HCT116 (cell line): ENCODE measurements at regions not wholly inside any gene's neighbourhood (a gene's known extent, or its start where the extent isn't known, plus 50 kb on each side); places are given as distances from the start of the nearest gene placed in this dataset.

ENCODE experiments used
- ATAC-seq: fragments of 200-7000 bp; cut with Tn5 transposase; 2 replicates; pipeline ENCODE4 v1.9.1; 2020; ENCODE audit warnings: mild to moderate bottlenecking, moderate library complexity
- BruUV-seq: library from RNA; stranded (reverse); fragments of 400-500 nt; replicated peaks from 2 replicates; lab custom pipeline; 2021; lab: Mats Ljungman, UMichigan
- CTCF ChIA-PET: fragments of 300-600 bp; sonication (Branson Sonifier 250); formaldehyde crosslinking; loops from one replicate; lab custom pipeline; 2021; ENCODE audit warnings: antibody characterized with exemption; lab: Charles Lee
- POLR2A ChIA-PET: fragments of 300-600, 350-600 bp; sonication (Branson Sonifier 250); formaldehyde crosslinking; loops from one replicate; lab custom pipeline; 2021; ENCODE audit warnings: antibody characterized with exemption; lab: Charles Lee
- RAD21 ChIA-PET, 2 experiments: fragments of 300-600 bp; sonication (Branson Sonifier 250); formaldehyde crosslinking; loops; one replicate each; lab custom pipeline; 2023; ENCODE audit warnings: low total read pairs in 2 of 2; ENCODE audit not compliant: uncharacterized antibody in 2 of 2, unreplicated experiment in 2 of 2, low non-redundant PET in 1 of 2; lab: Charles Lee
- DNase-seq: peaks from one replicate; pipeline ENCODE4 v3.0.0-alpha.2; 2010; ENCODE audit warnings: low read depth, low spot score
- H2AFZ ChIP-seq: fragments of 200-600 bp; shearing (Covaris generic), sonication (generic); 2 replicates; pipeline ENCODE4 v1.6.1; 2017; ENCODE audit warnings: low read depth, mixed run types, mixed read lengths, antibody characterized with exemption, low read length; ENCODE audit not compliant: poor library complexity, severe bottlenecking
- H3K27ac ChIP-seq: 2 replicates; pipeline ENCODE4 v1.5.1; 2012; ENCODE audit warnings: low read depth, low read length
- H3K27me3 ChIP-seq: fragments of 200-600 bp; sonication (generic); 2 replicates; pipeline ENCODE4 v1.6.1; 2016; ENCODE audit warnings: mixed run types, low read length, mixed read lengths; ENCODE audit not compliant: insufficient read depth
- H3K36me3 ChIP-seq, 2 experiments: fragments of 200-500 bp in 1 of 2; fragments of 200-600 bp in 1 of 2; sonication (Bioruptor generic) in 1 of 2; sonication (generic) in 1 of 2; 2 replicates each; pipeline versions ENCODE4 v1.5.1 to v1.6.1; 2014 to 2016; ENCODE audit warnings: low read length in 2 of 2, inconsistent platforms in 1 of 2, mixed read lengths in 1 of 2, mixed run types in 1 of 2; ENCODE audit not compliant: insufficient read depth in 2 of 2, control insufficient read depth in 1 of 2
- H3K4me1 ChIP-seq, 2 experiments: fragments of 200-600 bp in 1 of 2; sonication (generic) in 1 of 2; 2 replicates each; pipeline versions ENCODE4 v1.5.1 to v1.6.1; 2012 to 2017; ENCODE audit warnings: low read length in 2 of 2, inconsistent platforms in 1 of 2, mild to moderate bottlenecking in 1 of 2, mixed read lengths in 1 of 2, mixed run types in 1 of 2, moderate library complexity in 1 of 2; ENCODE audit not compliant: insufficient read depth in 2 of 2, control insufficient read depth in 1 of 2
- H3K4me2 ChIP-seq: fragments of 200-600 bp; sonication (generic); 2 replicates; pipeline ENCODE4 v1.6.1; 2017; ENCODE audit warnings: mixed run types, low read length, mixed read lengths
- H3K4me3 ChIP-seq, 2 experiments: fragments of 200-600 bp in 1 of 2; sonication (generic) in 1 of 2; replicated peaks in 1 of 2; 2 replicates each; pipeline ENCODE4 v1.5.1; 2011 to 2016; ENCODE audit warnings: low read length in 2 of 2, control low read depth in 1 of 2, low read depth in 1 of 2, mild to moderate bottlenecking in 1 of 2, mixed read lengths in 1 of 2, mixed run types in 1 of 2
- H3K79me2 ChIP-seq: fragments of 200-600 bp; sonication (generic); 2 replicates; pipeline ENCODE4 v1.6.1; 2017; ENCODE audit warnings: mild to moderate bottlenecking, mixed run types, low read length, moderate library complexity, mixed read lengths; ENCODE audit not compliant: insufficient read depth
- H3K9ac ChIP-seq: fragments of 200-600 bp; sonication (generic); 2 replicates; pipeline ENCODE4 v1.6.1; 2016; ENCODE audit warnings: low read length, mixed read lengths
- H3K9me2 ChIP-seq: fragments of 200-600 bp; sonication (generic), shearing (Covaris generic); 2 replicates; pipeline ENCODE4 v1.6.1; 2017; ENCODE audit warnings: mixed run types, mild to moderate bottlenecking, moderate library complexity; ENCODE audit not compliant: insufficient read depth
- H3K9me3 ChIP-seq, 2 experiments: fragments of 200-500 bp in 1 of 2; fragments of 200-600 bp in 1 of 2; sonication (Bioruptor generic) in 1 of 2; sonication (generic) in 1 of 2; 2 replicates each; pipeline ENCODE4 v1.6.1; 2014 to 2017; ENCODE audit warnings: low read length in 2 of 2, mixed read lengths in 2 of 2, inconsistent platforms in 1 of 2, low read depth in 1 of 2, mild to moderate bottlenecking in 1 of 2, mixed run types in 1 of 2, moderate library complexity in 1 of 2; ENCODE audit not compliant: control insufficient read depth in 1 of 2, insufficient read depth in 1 of 2
- H4K20me1 ChIP-seq: fragments of 200-600 bp; sonication (generic), shearing (Covaris generic); 2 replicates; pipeline ENCODE4 v1.6.1; 2017; ENCODE audit warnings: mixed run types, mild to moderate bottlenecking, moderate library complexity; ENCODE audit not compliant: insufficient read depth
- POLR2A ChIP-seq: IDR thresholded peaks from 2 replicates; pipeline ENCODE4 v1.7.0; 2011; ENCODE audit warnings: borderline replicate concordance; ENCODE audit not compliant: insufficient read depth, insufficient read length; ENCODE audit errors: extremely low read depth
- RAD21 ChIP-seq: IDR thresholded peaks from 2 replicates; pipeline ENCODE4 v1.6.1; 2012; ENCODE audit warnings: low read depth, mild to moderate bottlenecking
- ZFX ChIP-seq: fragments of 450-650 bp; IDR thresholded peaks from 2 replicates; pipeline ENCODE4 v1.6.1; 2017
- ZNF274 ChIP-seq: fragments of 200-500 bp; sonication (Bioruptor generic); IDR thresholded peaks from 2 replicates; pipeline ENCODE4 v1.6.1; 2014; ENCODE audit warnings: mild to moderate bottlenecking, low read depth, low read length, inconsistent platforms
- intact Hi-C: fragments of 100-400 bp; cut with micrococcal nuclease; formaldehyde crosslinking; loops from 2 replicates; pipeline ENCODE4 v1.10.0; 2022
- TF ChIP-seq, protein P1 (sequence below): IDR thresholded peaks from 2 replicates; pipeline ENCODE4 v1.6.1; 2012; ENCODE audit warnings: low read depth
- TF ChIP-seq, protein P2 (sequence below): IDR thresholded peaks from 2 replicates; pipeline ENCODE4 v1.6.1; 2012

DNA sequence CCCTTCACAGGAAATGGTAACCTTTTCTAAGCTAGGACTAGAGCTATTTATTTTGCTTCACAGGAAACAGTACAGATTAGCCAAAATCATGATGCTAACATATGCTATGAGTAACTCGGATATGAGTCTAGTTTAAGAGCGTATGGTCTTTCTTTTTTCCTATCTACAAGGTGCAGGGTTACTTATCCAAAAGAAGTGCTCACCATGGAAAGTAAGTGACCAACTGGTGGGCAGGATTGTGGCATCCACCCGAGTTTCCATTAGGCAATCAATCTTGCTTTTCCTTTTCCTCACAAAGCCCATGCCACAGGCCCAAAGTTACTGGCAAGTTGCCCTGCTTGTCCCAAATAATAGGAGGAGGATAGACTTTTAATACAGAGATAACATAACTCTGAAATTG lies 765.1 kb upstream of the POM121L12 start:
- ChIA-PET POLR2A (no interaction called here), CTCF (no interaction called here), RAD21 (no interaction called here)
- Histone ChIP-seq H3K27me3 (no peaks in the 10 kb centered on the region), H2AFZ (no peak overlapping the region), H3K9ac (no peak overlapping the region), H3K9me3 (peaks cover 4 to 5% of the 10 kb centered on the region in 2 experiments; a peak in 2 of 4 replicates), H3K9me2 (no peaks in the 10 kb centered on the region), H3K4me1 (no peaks in the 10 kb centered on the region), H3K79me2 (no peaks in the 10 kb centered on the region), H3K4me2 (no peak overlapping the region), H3K4me3 (no peak overlapping the region), H3K27ac (no peak overlapping the region), H4K20me1 (no peaks in the 10 kb centered on the region), H3K36me3 (no peaks in the 10 kb centered on the region)
- DNase-seq, result no peak
- ATAC-seq, result no peak
- intact Hi-C loops, result no loop called here
- BruUV-seq, result no TSS peak
- TF ChIP-seq, protein P1, sequence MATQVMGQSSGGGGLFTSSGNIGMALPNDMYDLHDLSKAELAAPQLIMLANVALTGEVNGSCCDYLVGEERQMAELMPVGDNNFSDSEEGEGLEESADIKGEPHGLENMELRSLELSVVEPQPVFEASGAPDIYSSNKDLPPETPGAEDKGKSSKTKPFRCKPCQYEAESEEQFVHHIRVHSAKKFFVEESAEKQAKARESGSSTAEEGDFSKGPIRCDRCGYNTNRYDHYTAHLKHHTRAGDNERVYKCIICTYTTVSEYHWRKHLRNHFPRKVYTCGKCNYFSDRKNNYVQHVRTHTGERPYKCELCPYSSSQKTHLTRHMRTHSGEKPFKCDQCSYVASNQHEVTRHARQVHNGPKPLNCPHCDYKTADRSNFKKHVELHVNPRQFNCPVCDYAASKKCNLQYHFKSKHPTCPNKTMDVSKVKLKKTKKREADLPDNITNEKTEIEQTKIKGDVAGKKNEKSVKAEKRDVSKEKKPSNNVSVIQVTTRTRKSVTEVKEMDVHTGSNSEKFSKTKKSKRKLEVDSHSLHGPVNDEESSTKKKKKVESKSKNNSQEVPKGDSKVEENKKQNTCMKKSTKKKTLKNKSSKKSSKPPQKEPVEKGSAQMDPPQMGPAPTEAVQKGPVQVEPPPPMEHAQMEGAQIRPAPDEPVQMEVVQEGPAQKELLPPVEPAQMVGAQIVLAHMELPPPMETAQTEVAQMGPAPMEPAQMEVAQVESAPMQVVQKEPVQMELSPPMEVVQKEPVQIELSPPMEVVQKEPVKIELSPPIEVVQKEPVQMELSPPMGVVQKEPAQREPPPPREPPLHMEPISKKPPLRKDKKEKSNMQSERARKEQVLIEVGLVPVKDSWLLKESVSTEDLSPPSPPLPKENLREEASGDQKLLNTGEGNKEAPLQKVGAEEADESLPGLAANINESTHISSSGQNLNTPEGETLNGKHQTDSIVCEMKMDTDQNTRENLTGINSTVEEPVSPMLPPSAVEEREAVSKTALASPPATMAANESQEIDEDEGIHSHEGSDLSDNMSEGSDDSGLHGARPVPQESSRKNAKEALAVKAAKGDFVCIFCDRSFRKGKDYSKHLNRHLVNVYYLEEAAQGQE, result no peak
- no peak for TF ChIP-seq RAD21
- TF ChIP-seq POLR2A, result no peak

DNA sequence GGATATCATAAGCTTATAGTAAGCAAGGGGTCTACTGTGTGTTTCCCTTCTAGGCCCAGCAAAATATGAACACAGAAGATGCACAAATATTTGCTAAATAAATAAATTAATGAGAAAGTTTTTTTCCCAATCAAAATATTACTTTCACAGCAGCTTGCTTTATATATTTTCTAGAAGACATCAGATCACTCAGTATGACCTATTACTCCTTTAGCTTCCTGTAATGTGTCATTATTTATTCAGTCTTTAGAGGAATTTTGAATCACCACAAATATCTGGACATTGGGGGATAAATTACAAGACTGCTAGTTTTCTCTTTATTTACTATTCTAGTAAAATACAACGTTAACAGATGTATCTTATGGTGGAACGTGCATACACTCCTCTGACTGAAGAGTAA lies 765.8 kb upstream of the POM121L12 start:
- CTCF ChIA-PET, result no interaction called here
- Histone ChIP-seq H3K9ac (no peak overlapping the region), H2AFZ (no peak overlapping the region), H3K36me3 (no peaks in the 10 kb centered on the region), H3K4me2 (no peak overlapping the region), H3K27me3 (no peaks in the 10 kb centered on the region), H3K9me3 (peaks cover 8 to 11% of the 10 kb centered on the region in 2 experiments; a peak in 2 of 4 replicates), H3K4me3 (no peak overlapping the region), H3K79me2 (no peaks in the 10 kb centered on the region), H3K27ac (no peak overlapping the region), H4K20me1 (no peaks in the 10 kb centered on the region), H3K4me1 (no peaks in the 10 kb centered on the region), H3K9me2 (no peaks in the 10 kb centered on the region)
- ATAC-seq, result no peak
- RAD21 ChIA-PET, result no interaction called here
- no TSS peak for BruUV-seq
- no peak for DNase-seq
- POLR2A ChIA-PET, result no interaction called here
- intact Hi-C loops, result no loop called here
- TF ChIP-seq, protein P2, sequence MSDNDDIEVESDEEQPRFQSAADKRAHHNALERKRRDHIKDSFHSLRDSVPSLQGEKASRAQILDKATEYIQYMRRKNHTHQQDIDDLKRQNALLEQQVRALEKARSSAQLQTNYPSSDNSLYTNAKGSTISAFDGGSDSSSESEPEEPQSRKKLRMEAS, result no peak
- TF ChIP-seq ZNF274 (no peak), ZFX (no peak), POLR2A (no peak)
